ENCODE measurements at regions not wholly inside any gene's neighbourhood (a gene's known extent, or its start where the extent isn't known, plus 50 kb on each side); places are given as distances from the start of the nearest gene placed in this dataset.
A peak's percentile ranks its signal among the peaks of the same experiment; 100 is the strongest.

DNA sequence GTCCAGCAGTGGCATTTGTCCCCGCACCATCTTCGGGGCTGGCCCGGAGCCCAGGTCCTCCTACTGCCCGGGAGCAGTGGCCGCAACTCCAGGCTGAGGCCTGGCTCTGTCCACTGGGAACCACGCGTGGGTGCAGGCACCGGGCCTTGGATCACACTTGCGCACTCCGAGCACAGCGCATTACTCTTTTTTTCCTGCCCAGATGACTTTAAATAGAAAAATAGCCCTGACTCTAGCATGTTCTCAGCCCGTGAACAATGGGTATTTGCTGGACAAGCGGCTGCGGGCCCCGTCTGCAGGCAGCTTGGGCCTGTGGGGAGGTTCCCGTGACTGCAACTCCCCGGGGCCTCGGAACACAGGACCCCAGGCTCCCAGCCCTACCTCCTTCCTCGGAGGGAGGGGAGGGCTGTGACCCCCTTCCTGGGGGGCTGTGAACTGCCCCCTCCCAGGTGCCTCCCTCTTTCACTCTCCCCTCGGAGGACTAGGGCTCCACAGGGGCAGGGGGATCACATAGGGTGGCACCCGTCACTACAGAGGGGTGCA lies 162.2 kb downstream of the TBXT start:
- Histone ChIP-seq H3K36me3 (no peaks in the 10 kb centered on the region), H3K27ac (peak overlapping the region; percentile 34 to 64 (median 56)), H3K4me3 (peak overlapping the region; percentile 31 to 56 (median 44)), H3K27me3 (peaks cover 33 to 47% (median 44%) of the 10 kb centered on the region in 3 donors), H3K4me1 (peaks cover 8 to 28% of the 10 kb centered on the region in 2 donors), H3K9me3 (no peaks in the 10 kb centered on the region)
- intact Hi-C loops (cut with DNase I; ENCODE audit: low total_unique reads), result loop anchor here (2.0 kb wide), 1 partner anchor 17 kb away; no protein-coding TSS in a partner anchor
- peak; percentile 3 to 39 for ATAC-seq
- no peak for DNase-seq
- TF ChIP-seq POLR2A (IDR thresholded peaks at IDR 0.05), result no peak
- TF ChIP-seq, protein P1, sequence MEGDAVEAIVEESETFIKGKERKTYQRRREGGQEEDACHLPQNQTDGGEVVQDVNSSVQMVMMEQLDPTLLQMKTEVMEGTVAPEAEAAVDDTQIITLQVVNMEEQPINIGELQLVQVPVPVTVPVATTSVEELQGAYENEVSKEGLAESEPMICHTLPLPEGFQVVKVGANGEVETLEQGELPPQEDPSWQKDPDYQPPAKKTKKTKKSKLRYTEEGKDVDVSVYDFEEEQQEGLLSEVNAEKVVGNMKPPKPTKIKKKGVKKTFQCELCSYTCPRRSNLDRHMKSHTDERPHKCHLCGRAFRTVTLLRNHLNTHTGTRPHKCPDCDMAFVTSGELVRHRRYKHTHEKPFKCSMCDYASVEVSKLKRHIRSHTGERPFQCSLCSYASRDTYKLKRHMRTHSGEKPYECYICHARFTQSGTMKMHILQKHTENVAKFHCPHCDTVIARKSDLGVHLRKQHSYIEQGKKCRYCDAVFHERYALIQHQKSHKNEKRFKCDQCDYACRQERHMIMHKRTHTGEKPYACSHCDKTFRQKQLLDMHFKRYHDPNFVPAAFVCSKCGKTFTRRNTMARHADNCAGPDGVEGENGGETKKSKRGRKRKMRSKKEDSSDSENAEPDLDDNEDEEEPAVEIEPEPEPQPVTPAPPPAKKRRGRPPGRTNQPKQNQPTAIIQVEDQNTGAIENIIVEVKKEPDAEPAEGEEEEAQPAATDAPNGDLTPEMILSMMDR (IDR thresholded peaks at IDR 0.05 in 4 of 5, conservative IDR thresholded peaks at IDR 0.05 in 1 of 5), result no peak
- in situ Hi-C loops (cut with MboI; ENCODE audit: low sequenced_read_pairs in 4 of 4), result no loop called here

DNA sequence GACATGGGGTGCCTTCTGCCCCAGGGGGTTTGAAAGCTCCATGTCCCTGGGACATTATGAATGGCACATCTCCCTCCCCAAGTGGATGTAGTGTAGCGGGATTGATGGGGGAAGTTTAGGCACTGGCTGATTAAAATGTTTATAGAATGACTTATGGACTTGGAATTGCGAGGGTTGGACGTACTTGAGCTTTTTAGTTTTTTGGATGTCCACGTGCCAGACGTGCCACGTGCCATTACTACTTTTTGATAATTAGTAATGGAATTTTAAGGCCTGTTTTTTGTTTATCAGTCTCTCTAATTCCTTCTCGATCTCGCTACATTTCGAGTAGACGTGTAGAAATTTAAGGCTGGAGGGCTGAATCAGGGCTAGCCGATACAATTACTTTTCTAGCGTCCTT lies 162.8 kb downstream of the TBXT start:
- no peak for DNase-seq
- H3K4me1 ChIP-seq, result peaks cover 8 to 28% of the 10 kb centered on the region in 2 donors
- no peak for ATAC-seq
- TF ChIP-seq, protein P1 (IDR thresholded peaks at IDR 0.05 in 4 of 5, conservative IDR thresholded peaks at IDR 0.05 in 1 of 5), result no peak
- TF ChIP-seq POLR2A (IDR thresholded peaks at IDR 0.05), result no peak
- in situ Hi-C loops (cut with MboI; ENCODE audit: low sequenced_read_pairs in 4 of 4), result no loop called here
- H3K27me3 ChIP-seq, result peaks cover 33 to 41% (median 38%) of the 10 kb centered on the region in 3 donors
- no peaks in the 10 kb centered on the region for H3K36me3 ChIP-seq
- H3K9me3 ChIP-seq, result no peaks in the 10 kb centered on the region
- H3K4me3 ChIP-seq, result peak overlapping the region in 1 of 4 donors; percentile 56
- intact Hi-C loops (cut with DNase I; ENCODE audit: low total_unique reads), result loop anchor here (2.0 kb wide), 1 partner anchor 16 kb away; no protein-coding TSS in a partner anchor
- H3K27ac ChIP-seq, result peak overlapping the region in 2 of 4 donors; percentile 26 to 62

DNA sequence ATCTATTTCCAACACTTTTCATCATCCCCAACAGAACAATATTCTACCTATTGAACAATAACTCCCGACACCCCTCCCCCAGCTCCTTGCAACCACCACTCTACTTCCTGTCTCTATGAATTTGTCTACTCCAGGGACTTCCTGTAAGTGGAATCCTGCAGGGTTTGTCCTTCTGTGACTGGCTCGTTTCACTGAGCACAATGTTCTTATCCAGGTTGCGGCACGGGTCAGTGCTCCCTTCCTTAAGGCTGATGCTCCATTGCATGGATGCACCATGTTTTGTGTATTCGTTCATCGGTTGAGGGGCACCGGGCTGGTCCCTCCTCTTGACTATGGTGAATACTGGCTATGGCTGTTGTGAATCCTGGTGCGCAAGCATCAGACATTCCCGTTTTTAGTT lies 163.2 kb downstream of the TBXT start:
- Histone ChIP-seq H3K27me3 (peaks cover 34 to 38% (median 35%) of the 10 kb centered on the region in 3 donors), H3K36me3 (no peaks in the 10 kb centered on the region), H3K27ac (no peak overlapping the region), H3K4me1 (peaks cover 8 to 28% of the 10 kb centered on the region in 2 donors), H3K4me3 (no peak overlapping the region), H3K9me3 (no peaks in the 10 kb centered on the region)
- ATAC-seq (no peak), DNase-seq (no peak)
- no peak for TF ChIP-seq POLR2A (IDR thresholded peaks at IDR 0.05)
- TF ChIP-seq, protein P1 (IDR thresholded peaks at IDR 0.05 in 4 of 5, conservative IDR thresholded peaks at IDR 0.05 in 1 of 5), result no peak
- intact Hi-C loops (cut with DNase I; ENCODE audit: low total_unique reads), result loop anchor here (2.0 kb wide), 1 partner anchor 16 kb away; no protein-coding TSS in a partner anchor
- in situ Hi-C loops (cut with MboI; ENCODE audit: low sequenced_read_pairs in 4 of 4), result no loop called here

DNA sequence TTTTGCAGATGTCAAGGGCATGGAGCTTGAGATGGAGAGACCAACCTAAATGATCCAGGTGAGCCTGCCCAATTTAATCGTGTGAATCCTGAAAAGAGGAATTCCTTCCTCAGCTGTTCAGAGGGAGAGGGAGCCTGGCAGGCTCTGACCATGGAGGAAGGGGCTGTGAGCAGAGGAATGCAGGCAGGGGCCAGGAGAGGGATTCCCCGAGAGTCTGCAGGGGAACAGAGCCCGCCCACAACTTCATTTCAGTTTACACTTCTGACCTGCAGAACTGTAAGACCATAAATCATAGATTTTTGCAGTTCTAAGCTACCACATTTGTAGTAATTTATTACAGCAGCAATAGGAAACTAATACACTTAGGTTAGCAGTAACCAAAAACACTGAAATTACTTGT lies 164.1 kb downstream of the TBXT start:
- Histone ChIP-seq H3K4me3 (no peak overlapping the region), H3K36me3 (no peaks in the 10 kb centered on the region), H3K27me3 (peaks cover 25 to 29% (median 29%) of the 10 kb centered on the region in 3 donors), H3K9me3 (no peaks in the 10 kb centered on the region), H3K4me1 (peaks cover 5 to 22% of the 10 kb centered on the region in 2 donors), H3K27ac (no peak overlapping the region)
- intact Hi-C loops (cut with DNase I; ENCODE audit: low total_unique reads) (no loop called here), in situ Hi-C loops (cut with MboI; ENCODE audit: low sequenced_read_pairs in 4 of 4) (no loop called here)
- DNase-seq, result no peak
- ATAC-seq, result no peak
- TF ChIP-seq, protein P1 (IDR thresholded peaks at IDR 0.05 in 4 of 5, conservative IDR thresholded peaks at IDR 0.05 in 1 of 5), result no peak
- no peak for TF ChIP-seq POLR2A (IDR thresholded peaks at IDR 0.05)

Data from gastrocnemius medialis (tissue), 4 donors.